HEK293T (cell line): ENCODE measurements at regions not wholly inside any gene's neighbourhood (a gene's known extent, or its start where the extent isn't known, plus 50 kb on each side); places are given as distances from the start of the nearest gene placed in this dataset.

Experiments used
- BHLHE40 ChIP-seq: fragments of 450-650 bp; IDR thresholded peaks from 2 replicates; pipeline ENCODE4 v1.6.1; 2016; ENCODE audit warnings: mild to moderate bottlenecking, moderate library complexity, borderline replicate concordance
- FOXA1 ChIP-seq: fragments of 450-650 bp; IDR thresholded peaks from 2 replicates; pipeline ENCODE4 v1.6.1; 2016; ENCODE audit warnings: mild to moderate bottlenecking
- FOXK2 ChIP-seq: fragments of 450-650 bp; IDR thresholded peaks from 2 replicates; pipeline ENCODE4 v1.6.1; 2016; ENCODE audit warnings: mild to moderate bottlenecking
- FOXM1 ChIP-seq: fragments of 450-650 bp; IDR thresholded peaks from 2 replicates; pipeline ENCODE4 v1.6.1; 2017; ENCODE audit warnings: mild to moderate bottlenecking, borderline replicate concordance
- L3MBTL2 ChIP-seq: fragments of 450-650 bp; conservative IDR thresholded peaks from 2 replicates; pipeline ENCODE4 v1.6.1; 2016; ENCODE audit warnings: mild to moderate bottlenecking
- NFRKB ChIP-seq: fragments of 450-650 bp; IDR thresholded peaks from 2 replicates; pipeline ENCODE4 v1.6.1; 2016; ENCODE audit warnings: mild to moderate bottlenecking, moderate library complexity
- TARDBP ChIP-seq: fragments of 450-650 bp; IDR thresholded peaks from 2 replicates; pipeline ENCODE4 v1.6.1; 2016
- ZNF384 ChIP-seq: fragments of 450-650 bp; IDR thresholded peaks from 2 replicates; pipeline ENCODE4 v1.6.1; 2016

GRCh38 chr4:178086320-178086719 lies 644.1 kb upstream of the AGA start:
- TF ChIP-seq BHLHE40 (no peak), L3MBTL2 (no peak), FOXM1 (no peak), ZNF384 (no peak), TARDBP (no peak), FOXK2 (no peak), FOXA1 (no peak), NFRKB (no peak)
